Activated effector memory CD4-positive, alpha-beta T cell treated with Interleukin-2 at 50 U/mL for 16 hours (primary cell): ENCODE measurements at regions not wholly inside any gene's neighbourhood (a gene's known extent, or its start where the extent isn't known, plus 50 kb on each side); places are given as distances from the start of the nearest gene placed in this dataset.
"Not testable (repeated sequence)": the region's sequence is repeated elsewhere in the genome, so short reads cannot be mapped to it uniquely, and the experiment has no call there.

ENCODE experiments used
- DNase-seq: peaks from one replicate; pipeline ENCODE4 v3.0.0-alpha.2; 2020

- not testable (repeated sequence) for DNase-seq
These were observed 455.8 kb downstream of the MAT2B start for GRCh38 chr5:163961230-163961629.

GRCh38 chr5:163963881-163964280 is 458.5 kb downstream of the MAT2B start:
- DNase-seq, result no peak

GRCh38 chr5:163964671-163965070 is 459.3 kb downstream of the MAT2B start:
- DNase-seq, result no peak

GRCh38 chr5:163967268-163967667 is 461.8 kb downstream of the MAT2B start:
- DNase-seq, result no peak

GRCh38 chr5:163968651-163969050 is 463.2 kb downstream of the MAT2B start:
- no peak for DNase-seq

GRCh38 chr5:163976696-163977095 is 471.3 kb downstream of the MAT2B start:
- DNase-seq, result no peak

- DNase-seq, result no peak
These were observed 473.5 kb downstream of the MAT2B start for GRCh38 chr5:163978897-163979296.

GRCh38 chr5:163988566-163988965 is 483.1 kb downstream of the MAT2B start:
- DNase-seq, result no peak

- DNase-seq, result no peak
These were observed 487.7 kb downstream of the MAT2B start for GRCh38 chr5:163993126-163993525.

GRCh38 chr5:163995206-163995605 is 489.8 kb downstream of the MAT2B start:
- no peak for DNase-seq

GRCh38 chr5:163997965-163998364 is 492.5 kb downstream of the MAT2B start:
- no peak for DNase-seq

GRCh38 chr5:164000241-164000640 is 494.8 kb downstream of the MAT2B start:
- DNase-seq, result no peak

GRCh38 chr5:164000819-164001218 is 495.4 kb downstream of the MAT2B start:
- DNase-seq, result no peak

- no peak for DNase-seq
These were observed 496.8 kb downstream of the MAT2B start for GRCh38 chr5:164002214-164002613.

- DNase-seq, result no peak
These were observed 497.2 kb downstream of the MAT2B start for GRCh38 chr5:164002628-164003027.

- no peak for DNase-seq
These were observed 499.7 kb downstream of the MAT2B start for GRCh38 chr5:164005071-164005470.

GRCh38 chr5:164007064-164007463 is 501.6 kb downstream of the MAT2B start:
- DNase-seq, result no peak

- no peak for DNase-seq
These were observed 504.2 kb downstream of the MAT2B start for GRCh38 chr5:164009621-164010020.

- DNase-seq, result no peak
These were observed 505.5 kb downstream of the MAT2B start for GRCh38 chr5:164010900-164011299.

- DNase-seq, result no peak
These were observed 507.0 kb downstream of the MAT2B start for GRCh38 chr5:164012371-164012770.

GRCh38 chr5:164013077-164013670 is 507.8 kb downstream of the MAT2B start:
- DNase-seq, result no peak

GRCh38 chr5:164020116-164020515 is 514.7 kb downstream of the MAT2B start:
- no peak for DNase-seq

- DNase-seq, result no peak
These were observed 522.3 kb downstream of the MAT2B start for GRCh38 chr5:164027738-164028137.

- no peak for DNase-seq
These were observed 532.8 kb downstream of the MAT2B start for GRCh38 chr5:164038128-164038783.

GRCh38 chr5:164041105-164041504 is 535.7 kb downstream of the MAT2B start:
- no peak for DNase-seq
